ENCODE measurements at regions not wholly inside any gene's neighbourhood (a gene's known extent, or its start where the extent isn't known, plus 50 kb on each side); places are given as distances from the start of the nearest gene placed in this dataset.

DNA sequence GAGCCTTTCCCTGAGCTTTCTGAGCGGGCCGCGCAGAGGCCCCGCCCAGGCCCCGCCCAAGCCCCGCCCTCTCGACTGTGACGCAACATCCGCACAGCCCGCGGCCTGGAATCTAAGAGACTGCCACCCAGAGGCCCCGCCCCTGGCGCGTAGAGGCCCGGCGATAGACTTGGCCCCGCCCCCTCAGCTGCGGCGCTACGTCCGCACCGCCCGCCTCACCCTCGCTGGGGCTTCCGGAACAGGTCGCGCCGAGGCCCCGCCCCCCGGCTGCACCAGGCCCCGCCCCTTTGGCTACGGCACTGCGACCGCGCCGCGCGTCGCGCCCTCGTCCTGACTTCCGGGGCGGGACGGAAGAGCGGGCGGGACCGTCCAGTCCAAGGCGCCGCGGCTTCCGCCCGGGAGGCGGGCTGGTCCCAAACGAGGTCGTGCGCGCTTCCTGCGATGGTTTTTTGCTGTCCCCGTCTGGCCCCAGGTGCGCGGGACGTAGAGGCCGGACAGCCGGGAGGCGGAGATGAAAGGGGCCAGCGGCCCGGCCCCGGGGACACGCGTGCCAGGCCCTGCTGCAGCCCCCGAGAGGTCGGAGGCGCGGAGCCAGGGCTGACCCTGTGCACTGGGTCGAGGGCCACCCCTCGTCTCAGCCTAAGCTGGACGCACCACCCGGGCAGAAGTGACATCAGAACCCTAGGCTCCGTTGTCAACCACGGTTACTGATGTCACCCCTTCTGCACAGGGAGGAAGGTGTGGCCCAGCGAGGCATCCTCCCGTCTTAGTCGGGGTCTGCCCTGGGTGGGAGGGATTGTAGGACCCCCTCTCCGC lies 59.0 kb upstream of the WNT7B start:
- H3K9me3 ChIP-seq, result no peaks in the 10 kb centered on the region
- intact Hi-C loops (cut with DNase I), result no loop called here

GRCh38 chr22:46036558-46037408 lies 59.8 kb upstream of the WNT7B start:
- TF ChIP-seq CTCF (IDR thresholded peaks at IDR 0.05), result peak in 4 of 7 experiments; percentile 23 to 42 (median 30)
- peak; percentile 59 to 86 (median 77) for TF ChIP-seq POLR2A (IDR thresholded peaks at IDR 0.05)
- intact Hi-C loops (cut with DNase I), result no loop called here
- peak; percentile 59 to 79 (median 68) for DNase-seq

More for the DNA sequence above, 59.0 kb upstream of the WNT7B start:
- Histone ChIP-seq H3K4me3 (peak overlapping the region; percentile 31 to 57), H3K27me3 (no peaks in the 10 kb centered on the region), H3K27ac (peak overlapping the region; percentile 96 to 100 (median 98)), H3K36me3 (replicated peaks in 1 of 2; ENCODE audit: insufficient read depth in 1 of 2, low read depth in 2 of 2) (no peaks in the 10 kb centered on the region), H3K4me1 (peaks cover 52% of the 10 kb centered on the region)
- TF ChIP-seq CTCF (IDR thresholded peaks at IDR 0.05) (no peak), POLR2A (IDR thresholded peaks at IDR 0.05) (peak; percentile 91 to 97 (median 94))
- WGBS, 2 donors, result 0 to 1% methylated on average over 8 to 69 of the region's 84 CpGs
- ATAC-seq (peak; percentile 86), DNase-seq (peak; percentile 100)

GRCh38 chr22:46038174-46038487 lies 61.2 kb upstream of the WNT7B start:
- Histone ChIP-seq H3K4me1 (peaks cover 71% of the 10 kb centered on the region), H3K36me3 (replicated peaks in 1 of 2; ENCODE audit: insufficient read depth in 1 of 2, low read depth in 2 of 2) (no peaks in the 10 kb centered on the region), H3K27me3 (no peaks in the 10 kb centered on the region), H3K4me3 (no peak overlapping the region), H3K27ac (peak overlapping the region; percentile 69 to 100 (median 98)), H3K9me3 (no peaks in the 10 kb centered on the region)
- ATAC-seq, result no peak
- TF ChIP-seq CTCF (IDR thresholded peaks at IDR 0.05) (no peak), POLR2A (IDR thresholded peaks at IDR 0.05) (no peak)
- 27 to 45% methylated on average over 2 of the region's 2 CpGs for WGBS, 2 donors
- intact Hi-C loops (cut with DNase I), result no loop called here
- DNase-seq, result no peak

More at GRCh38 chr22:46036558-46037408, 59.8 kb upstream of the WNT7B start:
- WGBS, 2 donors, result 15 to 27% methylated on average over 9 to 18 of the region's 18 CpGs
- peaks cover 60% of the 10 kb centered on the region for H3K4me1 ChIP-seq
- H3K27me3 ChIP-seq, result no peaks in the 10 kb centered on the region
- no peaks in the 10 kb centered on the region for H3K36me3 ChIP-seq (replicated peaks in 1 of 2; ENCODE audit: insufficient read depth in 1 of 2, low read depth in 2 of 2)
- peak overlapping the region; percentile 31 to 57 for H3K4me3 ChIP-seq
- peak overlapping the region; percentile 96 to 100 (median 98) for H3K27ac ChIP-seq
- no peaks in the 10 kb centered on the region for H3K9me3 ChIP-seq
- ATAC-seq, result peak; percentile 5

- peaks cover 77% of the 10 kb centered on the region for H3K4me1 ChIP-seq
- TF ChIP-seq CTCF (IDR thresholded peaks at IDR 0.05) (no peak), POLR2A (IDR thresholded peaks at IDR 0.05) (no peak)
- H3K27me3 ChIP-seq, result no peaks in the 10 kb centered on the region
- no peak for ATAC-seq
- DNase-seq, result peak in 2 of 4 donors; percentile 27 to 34
- intact Hi-C loops (cut with DNase I), result no loop called here
- H3K4me3 ChIP-seq, result no peak overlapping the region
- no peaks in the 10 kb centered on the region for H3K9me3 ChIP-seq
- 55 to 56% methylated on average over 18 of the region's 18 CpGs for WGBS, 2 donors
- no peaks in the 10 kb centered on the region for H3K36me3 ChIP-seq (replicated peaks in 1 of 2; ENCODE audit: insufficient read depth in 1 of 2, low read depth in 2 of 2)
- H3K27ac ChIP-seq, result peak overlapping the region; percentile 55 to 100 (median 98)
Measured at GRCh38 chr22:46038516-46039430, 61.8 kb upstream of the WNT7B start.
